ENCODE measurements at regions not wholly inside any gene's neighbourhood (a gene's known extent, or its start where the extent isn't known, plus 50 kb on each side); places are given as distances from the start of the nearest gene placed in this dataset.
"Not testable (repeated sequence)": the region's sequence is repeated elsewhere in the genome, so short reads cannot be mapped to it uniquely, and the experiment has no call there.

DNA sequence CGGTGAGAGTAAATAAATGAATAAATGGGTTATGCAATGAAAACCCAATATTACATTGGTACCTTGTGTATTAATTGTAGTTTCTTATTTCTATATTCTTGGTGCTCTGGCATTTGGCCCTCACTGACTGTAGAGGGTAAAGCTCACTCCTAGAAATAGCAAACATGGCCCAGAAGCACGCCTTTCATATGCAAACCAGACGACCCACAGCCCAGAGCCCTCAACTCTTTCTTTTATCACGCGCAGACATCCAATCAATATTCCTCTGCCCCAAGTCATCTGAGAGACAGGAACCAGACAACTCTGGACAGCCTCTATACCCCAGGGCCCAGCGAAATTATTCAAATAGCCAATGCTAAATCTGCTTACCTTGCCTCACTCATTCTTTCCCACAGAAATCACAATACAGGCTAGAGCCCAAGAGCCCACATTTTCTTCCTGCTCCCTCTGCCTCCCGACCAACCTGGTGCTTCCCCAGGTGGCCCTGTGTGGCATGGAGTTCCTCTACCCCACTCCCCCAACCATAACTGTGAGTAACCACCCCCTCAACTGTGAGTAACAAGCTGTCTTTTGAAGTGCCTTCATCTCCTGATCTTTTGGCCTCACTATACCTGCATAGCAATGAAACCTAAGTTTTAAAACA, 425.1 kb upstream of the SPATA31A3 start:
- H3K4me3 ChIP-seq (ENCODE audit: control extremely low read depth in 1 of 5, extremely low read depth in 1 of 5, insufficient read depth in 1 of 5, low read depth in 2 of 5, low read length in 4 of 5); H3K4me2 ChIP-seq (replicated peaks; ENCODE audit: low read depth, low read length, poor library complexity, severe bottlenecking); H3K4me1 Mint-ChIP-seq; H3K27me3 ChIP-seq (replicated peaks in 1 of 4; ENCODE audit: control extremely low read depth in 1 of 4, control insufficient read depth in 3 of 4, insufficient read depth in 4 of 4, low read length in 3 of 4); H3K9me3 Mint-ChIP-seq (ENCODE audit: insufficient read depth); ATAC-seq (ENCODE audit: low read depth); H3K4me1 ChIP-seq (ENCODE audit: control insufficient read depth in 2 of 2, insufficient read depth in 2 of 2, low read length in 2 of 2); CTCF ChIA-PET; H3K36me3 ChIP-seq (replicated peaks in 1 of 2; ENCODE audit: control extremely low read depth in 1 of 2, control insufficient read depth in 1 of 2, extremely low read depth in 1 of 2, insufficient read depth in 2 of 2, low read length in 1 of 2); H3K4me3 Mint-ChIP-seq; H3K9ac ChIP-seq (ENCODE audit: low read length); H2AFZ ChIP-seq (ENCODE audit: insufficient read depth, low read depth, low read length, poor library complexity, severe bottlenecking); intact Hi-C loops (cut with micrococcal nuclease); H3K27ac Mint-ChIP-seq; H3K27ac ChIP-seq (ENCODE audit: low read length in 2 of 2); DNase-seq; H3K9me3 ChIP-seq (ENCODE audit: control extremely low read depth in 1 of 3, control insufficient read depth in 2 of 3, insufficient read depth in 1 of 3, low read length in 2 of 3); POLR2A ChIA-PET; H3K27me3 Mint-ChIP-seq; H3K79me2 ChIP-seq (ENCODE audit: control insufficient read depth, insufficient read depth, low read length); H4K20me1 ChIP-seq (ENCODE audit: control insufficient read depth, insufficient read depth, low read length, poor library complexity, severe bottlenecking): not testable (repeated sequence)
- no CpG with 5 or more reads among the region's 7 CpGs for WGBS (ENCODE audit: insufficient coverage)

GRCh38 chr9:67416639-67417038, 424.3 kb upstream of the SPATA31A3 start:
- H2AFZ ChIP-seq (ENCODE audit: insufficient read depth, low read depth, low read length, poor library complexity, severe bottlenecking); H3K4me1 Mint-ChIP-seq; H3K4me2 ChIP-seq (replicated peaks; ENCODE audit: low read depth, low read length, poor library complexity, severe bottlenecking); H3K79me2 ChIP-seq (ENCODE audit: control insufficient read depth, insufficient read depth, low read length); H3K36me3 ChIP-seq (replicated peaks in 1 of 2; ENCODE audit: control extremely low read depth in 1 of 2, control insufficient read depth in 1 of 2, extremely low read depth in 1 of 2, insufficient read depth in 2 of 2, low read length in 1 of 2); DNase-seq; POLR2A ChIA-PET; H4K20me1 ChIP-seq (ENCODE audit: control insufficient read depth, insufficient read depth, low read length, poor library complexity, severe bottlenecking); ATAC-seq (ENCODE audit: low read depth); H3K27me3 Mint-ChIP-seq; H3K27ac ChIP-seq (ENCODE audit: low read length in 2 of 2); H3K27ac Mint-ChIP-seq; H3K4me3 Mint-ChIP-seq; H3K4me1 ChIP-seq (ENCODE audit: control insufficient read depth in 2 of 2, insufficient read depth in 2 of 2, low read length in 2 of 2); H3K9ac ChIP-seq (ENCODE audit: low read length); CTCF ChIA-PET; H3K4me3 ChIP-seq (ENCODE audit: control extremely low read depth in 1 of 5, extremely low read depth in 1 of 5, insufficient read depth in 1 of 5, low read depth in 2 of 5, low read length in 4 of 5); intact Hi-C loops (cut with micrococcal nuclease); H3K9me3 Mint-ChIP-seq (ENCODE audit: insufficient read depth); H3K27me3 ChIP-seq (replicated peaks in 1 of 4; ENCODE audit: control extremely low read depth in 1 of 4, control insufficient read depth in 3 of 4, insufficient read depth in 4 of 4, low read length in 3 of 4); H3K9me3 ChIP-seq (ENCODE audit: control extremely low read depth in 1 of 3, control insufficient read depth in 2 of 3, insufficient read depth in 1 of 3, low read length in 2 of 3): not testable (repeated sequence)
- WGBS (ENCODE audit: insufficient coverage), result no CpG with 5 or more reads among the region's 6 CpGs

DNA sequence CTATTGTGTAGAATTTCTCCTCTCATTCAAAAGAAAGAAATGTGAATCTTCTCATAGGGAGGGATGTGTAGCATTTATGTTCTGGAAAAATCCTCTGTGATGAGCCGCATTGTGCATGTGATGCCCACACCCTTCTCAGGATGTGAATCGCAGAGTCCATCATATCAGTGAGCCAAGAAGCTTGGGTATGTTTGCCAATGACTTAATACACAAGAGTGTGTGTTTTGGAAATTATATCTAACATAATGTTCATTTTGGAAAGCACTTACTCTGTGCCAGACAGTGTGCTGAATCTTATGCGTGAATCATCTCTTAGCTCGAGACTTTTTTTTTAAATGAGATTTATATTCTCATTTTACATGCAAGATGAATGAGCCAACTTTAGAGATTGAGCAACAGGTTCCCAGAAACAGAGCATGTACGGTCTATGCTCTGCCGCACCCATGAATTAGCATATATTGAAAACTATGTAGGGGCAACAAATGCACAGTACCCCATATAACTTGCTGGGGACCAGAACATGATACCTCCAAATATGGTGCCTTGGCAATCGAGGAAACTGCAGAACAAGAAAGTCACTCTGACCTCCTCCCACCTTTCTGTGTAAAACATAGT, 418.4 kb upstream of the SPATA31A3 start:
- ATAC-seq (ENCODE audit: low read depth); H3K27me3 ChIP-seq (replicated peaks in 1 of 4; ENCODE audit: control extremely low read depth in 1 of 4, control insufficient read depth in 3 of 4, insufficient read depth in 4 of 4, low read length in 3 of 4); H3K4me3 Mint-ChIP-seq; H3K27me3 Mint-ChIP-seq; H3K79me2 ChIP-seq (ENCODE audit: control insufficient read depth, insufficient read depth, low read length); CTCF ChIA-PET; H3K4me2 ChIP-seq (replicated peaks; ENCODE audit: low read depth, low read length, poor library complexity, severe bottlenecking); H3K9me3 ChIP-seq (ENCODE audit: control extremely low read depth in 1 of 3, control insufficient read depth in 2 of 3, insufficient read depth in 1 of 3, low read length in 2 of 3); DNase-seq; H3K9ac ChIP-seq (ENCODE audit: low read length); H3K36me3 ChIP-seq (replicated peaks in 1 of 2; ENCODE audit: control extremely low read depth in 1 of 2, control insufficient read depth in 1 of 2, extremely low read depth in 1 of 2, insufficient read depth in 2 of 2, low read length in 1 of 2); H3K27ac ChIP-seq (ENCODE audit: low read length in 2 of 2); H2AFZ ChIP-seq (ENCODE audit: insufficient read depth, low read depth, low read length, poor library complexity, severe bottlenecking); H3K4me1 ChIP-seq (ENCODE audit: control insufficient read depth in 2 of 2, insufficient read depth in 2 of 2, low read length in 2 of 2); POLR2A ChIA-PET; H3K4me3 ChIP-seq (ENCODE audit: control extremely low read depth in 1 of 5, extremely low read depth in 1 of 5, insufficient read depth in 1 of 5, low read depth in 2 of 5, low read length in 4 of 5); H3K9me3 Mint-ChIP-seq (ENCODE audit: insufficient read depth); H4K20me1 ChIP-seq (ENCODE audit: control insufficient read depth, insufficient read depth, low read length, poor library complexity, severe bottlenecking); H3K4me1 Mint-ChIP-seq; H3K27ac Mint-ChIP-seq; intact Hi-C loops (cut with micrococcal nuclease): not testable (repeated sequence)
- WGBS (ENCODE audit: insufficient coverage), result no CpG with 5 or more reads among the region's 7 CpGs

DNA sequence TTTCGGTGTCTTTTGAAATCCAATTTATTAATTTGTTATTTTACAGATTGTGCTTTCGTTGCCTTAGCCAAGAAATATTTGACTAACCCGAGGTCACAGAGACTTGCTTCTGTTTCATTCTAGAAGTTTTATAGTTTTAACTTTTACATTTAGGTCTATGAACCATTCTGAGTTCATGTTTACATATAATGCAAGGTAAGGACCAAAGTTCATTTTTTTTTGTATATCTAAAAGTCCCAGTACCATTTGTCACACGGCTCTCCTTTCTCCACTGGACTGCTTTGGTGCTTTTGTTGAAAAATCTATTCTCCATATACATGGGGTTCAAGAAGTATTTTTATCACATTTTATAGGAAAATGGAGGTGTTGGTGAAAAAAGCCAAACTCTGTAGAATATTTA, 411.4 kb upstream of the SPATA31A3 start:
- H3K9ac ChIP-seq (ENCODE audit: low read length); H3K4me1 ChIP-seq (ENCODE audit: control insufficient read depth in 2 of 2, insufficient read depth in 2 of 2, low read length in 2 of 2); ATAC-seq (ENCODE audit: low read depth); H3K4me3 ChIP-seq (ENCODE audit: control extremely low read depth in 1 of 5, extremely low read depth in 1 of 5, insufficient read depth in 1 of 5, low read depth in 2 of 5, low read length in 4 of 5); intact Hi-C loops (cut with micrococcal nuclease); H3K27me3 ChIP-seq (replicated peaks in 1 of 4; ENCODE audit: control extremely low read depth in 1 of 4, control insufficient read depth in 3 of 4, insufficient read depth in 4 of 4, low read length in 3 of 4); H2AFZ ChIP-seq (ENCODE audit: insufficient read depth, low read depth, low read length, poor library complexity, severe bottlenecking); CTCF ChIA-PET; H3K4me2 ChIP-seq (replicated peaks; ENCODE audit: low read depth, low read length, poor library complexity, severe bottlenecking); H3K9me3 ChIP-seq (ENCODE audit: control extremely low read depth in 1 of 3, control insufficient read depth in 2 of 3, insufficient read depth in 1 of 3, low read length in 2 of 3); H3K27ac Mint-ChIP-seq; H3K9me3 Mint-ChIP-seq (ENCODE audit: insufficient read depth); H3K4me1 Mint-ChIP-seq; H3K27ac ChIP-seq (ENCODE audit: low read length in 2 of 2); H4K20me1 ChIP-seq (ENCODE audit: control insufficient read depth, insufficient read depth, low read length, poor library complexity, severe bottlenecking); H3K4me3 Mint-ChIP-seq; H3K36me3 ChIP-seq (replicated peaks in 1 of 2; ENCODE audit: control extremely low read depth in 1 of 2, control insufficient read depth in 1 of 2, extremely low read depth in 1 of 2, insufficient read depth in 2 of 2, low read length in 1 of 2); H3K79me2 ChIP-seq (ENCODE audit: control insufficient read depth, insufficient read depth, low read length); POLR2A ChIA-PET; H3K27me3 Mint-ChIP-seq; DNase-seq: not testable (repeated sequence)
- WGBS (ENCODE audit: insufficient coverage), result no CpG with 5 or more reads among the region's 4 CpGs
